DMS153 treated with DMSO at 0.1 percent for 48 hours (cell line): ENCODE measurements at regions not wholly inside any gene's neighbourhood (a gene's known extent, or its start where the extent isn't known, plus 50 kb on each side); places are given as distances from the start of the nearest gene placed in this dataset.
"Not testable (repeated sequence)": the region's sequence is repeated elsewhere in the genome, so short reads cannot be mapped to it uniquely, and the experiment has no call there.

Experiments used
- DNase-seq: peaks from one replicate; lab custom pipeline; 2025; ENCODE audit not compliant: unreplicated experiment; lab: John Stamatoyannopoulos, UW

DNA sequence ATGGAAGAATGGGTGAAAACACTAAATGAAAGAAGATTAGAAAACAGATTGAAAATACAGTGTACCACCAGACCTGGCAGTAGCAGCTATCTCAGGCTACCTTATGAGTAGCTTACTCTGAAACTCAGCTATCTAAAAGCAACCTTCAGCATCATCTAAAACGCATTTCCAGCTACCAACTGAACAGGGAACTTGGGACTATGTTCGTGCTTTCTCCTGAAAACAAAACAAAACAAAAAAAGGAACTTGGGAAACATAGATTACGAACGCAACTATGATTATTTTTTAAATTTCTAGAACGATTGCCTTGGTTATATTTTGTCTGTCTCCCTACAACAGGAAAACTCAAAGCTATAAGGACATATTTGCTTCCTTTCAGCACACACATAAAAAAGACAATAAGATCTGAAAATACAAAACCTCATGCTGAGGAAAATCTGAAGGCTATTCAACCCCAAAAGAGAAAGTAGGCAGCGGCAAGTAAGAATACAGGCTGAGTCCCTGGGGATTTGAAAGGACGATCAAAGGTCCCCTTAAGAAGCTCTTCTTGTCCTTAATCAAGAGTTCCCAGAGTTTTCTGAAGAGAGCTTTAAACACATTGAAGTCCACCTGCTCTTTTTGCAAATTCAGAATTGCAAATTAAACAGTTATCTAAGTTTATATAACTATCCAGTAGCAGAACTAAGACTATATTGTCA is 53.4 kb downstream of the OR2K2 start:
- no peak for DNase-seq

GRCh38 chr9:111274737-111275136 is 55.3 kb downstream of the OR2K2 start:
- no peak for DNase-seq

- no peak for DNase-seq
Measured at GRCh38 chr9:111272581-111272980, 57.4 kb downstream of the OR2K2 start.

DNA sequence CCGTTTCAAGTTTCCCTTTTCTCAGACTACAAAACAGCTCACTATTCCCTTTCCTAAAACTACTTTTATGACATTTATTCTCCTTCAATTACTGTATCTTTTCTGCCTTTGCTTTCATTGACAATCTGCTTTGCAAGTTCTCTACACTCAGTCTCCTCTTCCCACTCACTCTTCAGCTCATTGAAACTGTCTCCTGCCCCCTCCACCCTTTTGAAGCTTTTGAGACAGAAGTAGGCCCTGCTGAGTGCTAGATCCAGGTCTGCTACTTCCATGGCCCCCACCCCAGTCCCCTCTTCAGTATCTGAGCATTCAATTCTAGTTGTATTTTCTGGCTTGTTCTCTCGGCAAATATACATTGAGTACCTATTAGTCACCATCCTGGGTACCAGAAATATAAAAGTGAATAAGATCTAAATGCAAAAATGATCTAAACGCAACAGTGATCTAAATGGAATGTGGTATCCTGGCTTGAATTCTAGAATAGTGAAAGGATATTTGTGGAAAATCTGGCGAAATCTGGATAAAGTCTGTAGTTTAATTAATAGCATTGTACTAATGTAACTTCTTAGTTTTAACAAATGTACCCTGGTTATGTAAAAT is 58.4 kb downstream of the OR2K2 start:
- no peak for DNase-seq

DNA sequence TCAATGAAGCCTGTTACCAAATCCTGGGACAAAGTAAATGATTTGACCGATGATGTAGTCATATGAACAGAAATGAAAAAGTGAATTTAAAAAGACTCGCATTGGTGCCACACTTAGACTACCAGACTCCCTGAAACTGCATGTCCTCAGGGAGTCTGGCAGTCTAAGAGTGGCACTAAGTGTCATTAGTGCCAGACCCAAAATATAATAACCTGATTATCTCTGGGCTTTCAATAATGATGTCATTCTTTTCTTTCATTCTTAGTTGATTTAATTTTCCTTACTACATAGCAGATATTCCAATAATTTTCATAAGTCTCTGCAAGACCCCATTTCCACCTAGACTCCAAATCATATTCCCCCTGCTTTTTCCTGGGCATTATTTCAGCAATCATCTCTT is 59.0 kb downstream of the OR2K2 start:
- DNase-seq: no peak

GRCh38 chr9:111266024-111266423 is 64.0 kb downstream of the OR2K2 start:
- not testable (repeated sequence) for DNase-seq

GRCh38 chr9:111263116-111263515 is 66.9 kb downstream of the OR2K2 start:
- no peak for DNase-seq

DNA sequence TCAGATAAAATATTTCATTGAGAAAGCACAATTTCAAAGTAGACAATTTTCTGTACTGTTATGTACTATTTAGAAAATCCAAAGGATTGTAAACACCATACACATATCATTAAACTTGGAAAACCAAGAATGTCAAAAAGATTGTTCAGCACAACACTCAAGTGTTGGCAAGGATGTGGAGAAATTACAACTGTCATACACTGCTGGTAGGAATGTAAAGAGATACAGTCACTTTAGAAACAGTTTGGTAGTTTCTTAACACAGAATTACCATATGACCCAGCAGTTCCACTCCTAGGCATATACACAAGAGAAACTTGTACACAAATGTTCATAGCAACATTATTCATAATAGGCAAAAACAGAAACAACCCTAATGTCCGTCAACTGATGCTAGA is 71.2 kb downstream of the OR2K2 start:
- DNase-seq: no peak

- DNase-seq: no peak
Measured at GRCh38 chr9:111258209-111258874, 71.7 kb downstream of the OR2K2 start.

GRCh38 chr9:111253742-111254437 is 76.1 kb downstream of the OR2K2 start:
- DNase-seq: no peak

DNA sequence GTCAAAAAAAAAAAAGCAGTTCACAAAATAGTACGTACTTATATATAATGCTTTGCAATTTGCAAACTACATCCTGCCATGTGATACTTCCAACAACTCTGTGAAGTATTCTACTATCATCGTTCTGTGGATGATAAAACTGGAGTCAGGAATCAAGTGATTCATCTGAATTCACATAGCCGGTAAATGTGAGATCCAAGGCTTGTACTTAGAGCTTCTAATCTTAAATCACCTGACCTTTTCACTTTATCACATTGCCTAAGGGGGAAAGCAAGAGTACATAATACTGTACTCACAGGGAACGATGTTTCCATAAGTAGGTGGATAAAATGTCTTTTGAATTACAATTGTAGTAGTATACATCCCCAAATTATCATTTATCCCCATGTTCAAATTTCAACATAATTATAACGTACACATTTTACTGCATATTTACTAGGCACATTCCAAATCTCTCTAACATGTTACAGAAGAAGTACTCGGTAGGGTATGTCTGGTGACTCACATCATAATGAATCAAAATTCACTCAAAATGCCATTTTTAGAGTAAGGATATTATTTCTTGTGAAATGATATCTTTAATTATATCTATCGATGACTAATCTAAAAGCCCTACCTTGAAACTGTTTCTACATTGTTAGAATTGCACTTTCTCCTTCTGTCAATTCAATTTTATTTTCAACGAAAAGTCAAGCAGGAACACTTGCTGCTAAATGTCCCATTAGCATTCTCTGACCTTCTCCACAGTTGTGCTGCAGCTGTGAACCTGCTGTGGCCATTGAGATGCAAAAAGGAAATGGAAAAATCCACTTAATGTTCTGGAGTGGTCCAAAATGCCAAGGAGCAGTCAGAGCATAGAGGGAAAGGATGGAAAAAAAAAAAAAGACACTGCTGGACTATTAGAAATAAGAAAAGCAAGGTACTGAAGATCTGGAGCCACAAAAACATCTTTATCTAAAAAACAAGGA is 78.9 kb downstream of the OR2K2 start:
- DNase-seq: no peak

- no peak for DNase-seq
Measured at GRCh38 chr9:111237447-111237846, 92.6 kb downstream of the OR2K2 start.

DNA sequence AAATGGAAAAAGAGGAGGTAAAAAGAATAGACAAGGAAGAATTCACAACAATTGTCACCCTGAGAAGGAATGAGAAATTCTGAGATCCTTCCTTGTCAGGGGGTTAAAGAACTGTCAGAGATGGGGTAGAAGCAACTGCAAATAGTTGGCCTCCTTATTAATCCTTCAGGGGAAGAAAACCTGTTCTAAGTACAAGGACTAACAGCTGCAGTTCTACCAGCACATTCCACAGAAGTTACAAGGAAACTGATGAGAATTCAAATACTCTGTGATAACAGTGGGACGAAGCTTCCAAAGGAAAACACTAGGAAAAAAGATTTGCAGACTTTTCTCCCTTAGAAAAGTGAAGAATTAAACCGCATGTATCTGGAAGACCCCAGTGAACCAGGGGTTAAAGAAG is 93.7 kb downstream of the OR2K2 start:
- no peak for DNase-seq

DNA sequence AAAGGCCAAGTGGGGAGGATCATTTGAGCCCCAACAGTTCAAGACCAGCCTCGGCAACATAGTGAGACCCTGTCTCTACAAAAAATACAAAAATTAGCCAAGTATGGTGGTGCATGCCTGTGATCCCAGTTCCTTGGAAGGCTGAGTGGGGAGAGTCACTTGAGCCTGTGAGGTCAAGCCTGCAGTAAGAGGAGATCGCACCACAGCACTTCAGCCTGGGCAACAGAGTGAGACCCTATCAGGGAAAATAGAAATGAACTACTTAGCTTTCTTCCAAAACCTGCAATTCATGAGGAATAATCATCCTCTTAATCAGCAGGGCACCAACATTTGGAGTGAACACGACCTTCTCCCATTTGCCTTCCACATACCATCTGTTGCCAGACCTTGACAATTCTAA is 96.1 kb downstream of the OR2K2 start:
- no peak for DNase-seq

- DNase-seq: no peak
Measured at GRCh38 chr9:111232997-111233790, 96.8 kb downstream of the OR2K2 start.

GRCh38 chr9:111231801-111232580 is 98.0 kb downstream of the OR2K2 start:
- no peak for DNase-seq

GRCh38 chr9:111222757-111223156 is 107.3 kb downstream of the OR2K2 start:
- no peak for DNase-seq

DNA sequence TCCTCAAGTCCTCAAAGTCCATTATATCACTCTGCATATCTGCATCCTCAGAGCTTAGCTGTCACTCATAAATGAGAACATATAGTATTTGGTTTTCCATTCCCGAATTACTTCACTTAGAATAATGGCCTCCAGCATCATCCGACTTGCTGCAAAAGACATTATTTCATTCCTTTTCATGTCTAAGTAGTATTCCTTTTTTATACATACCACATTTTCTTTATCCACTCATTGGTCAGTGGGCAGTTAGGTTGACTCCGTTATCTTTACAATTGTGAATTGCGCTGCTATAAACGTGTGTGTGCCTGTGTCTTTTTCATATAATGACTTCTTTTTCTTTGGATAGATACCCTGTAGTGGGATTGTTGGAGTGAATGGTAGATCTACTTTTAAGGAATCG is 117.2 kb downstream of the OR2K2 start:
- DNase-seq: no peak

- DNase-seq: no peak
Measured at GRCh38 chr9:111198936-111199335, 131.1 kb downstream of the OR2K2 start.
